H1 (cell line): ENCODE measurements at regions not wholly inside any gene's neighbourhood (a gene's known extent, or its start where the extent isn't known, plus 50 kb on each side); places are given as distances from the start of the nearest gene placed in this dataset.

ENCODE experiments used
- ASH2L ChIP-seq: fragments of 200-600, 300-600 bp; sonication (generic); IDR thresholded peaks from one replicate; pipeline ENCODE4 v1.7.1; 2017; ENCODE audit warnings: low read length
- CBX5 ChIP-seq: fragments of 300-800, 300-1000 bp; sonication (generic); IDR thresholded peaks from 2 replicates; pipeline ENCODE4 v1.7.1; 2016; ENCODE audit warnings: antibody characterized with exemption, low read length, low read depth
- FOSL1 ChIP-seq: IDR thresholded peaks from 2 replicates; pipeline ENCODE4 v1.6.1; 2011; ENCODE audit warnings: mild to moderate bottlenecking, low read depth, low read length, moderate library complexity; ENCODE audit not compliant: insufficient read depth

- no peak for TF ChIP-seq CBX5
- no peak for TF ChIP-seq ASH2L
- no peak for TF ChIP-seq FOSL1
Measured at GRCh38 chr1:88289401-88290102, 394.5 kb upstream of the PKN2 start (continued).
